HuH-7 (cell line): ENCODE measurements at regions not wholly inside any gene's neighbourhood (a gene's known extent, or its start where the extent isn't known, plus 50 kb on each side); places are given as distances from the start of the nearest gene placed in this dataset.

Experiments used
- DNase-seq: peaks from one replicate; pipeline ENCODE4 v3.0.0; 2011; ENCODE audit warnings: low spot score

DNA sequence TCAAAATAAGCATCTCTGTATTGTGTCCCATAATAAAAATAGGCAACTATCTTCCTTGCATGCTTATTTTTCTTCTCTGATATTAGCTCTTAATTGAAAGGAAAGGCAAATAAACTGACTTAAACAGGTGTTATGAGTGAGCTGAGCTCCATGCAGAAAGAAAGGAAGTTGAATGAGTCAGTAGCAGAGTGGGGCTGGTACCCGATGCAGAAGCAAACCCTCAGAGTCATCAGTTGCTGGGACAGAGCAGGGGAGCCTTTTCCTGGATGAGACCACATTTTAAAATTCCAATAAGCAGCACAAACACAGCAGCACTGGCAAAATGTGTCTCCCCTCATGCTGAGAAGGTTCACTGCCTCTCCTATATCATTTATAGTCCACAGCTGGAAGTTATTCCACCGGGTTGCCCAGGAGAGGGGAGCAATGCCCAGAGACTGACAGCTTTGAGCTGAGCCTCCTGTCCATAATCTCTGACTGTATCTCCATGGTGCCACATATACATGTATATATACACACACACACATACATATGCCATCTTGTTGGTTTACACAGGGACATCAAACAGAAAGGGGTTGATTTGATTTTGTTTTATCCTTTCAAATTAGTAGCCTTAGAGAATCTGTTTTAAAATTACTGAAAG is 274.3 kb upstream of the PPARGC1A start:
- no peak for DNase-seq

DNA sequence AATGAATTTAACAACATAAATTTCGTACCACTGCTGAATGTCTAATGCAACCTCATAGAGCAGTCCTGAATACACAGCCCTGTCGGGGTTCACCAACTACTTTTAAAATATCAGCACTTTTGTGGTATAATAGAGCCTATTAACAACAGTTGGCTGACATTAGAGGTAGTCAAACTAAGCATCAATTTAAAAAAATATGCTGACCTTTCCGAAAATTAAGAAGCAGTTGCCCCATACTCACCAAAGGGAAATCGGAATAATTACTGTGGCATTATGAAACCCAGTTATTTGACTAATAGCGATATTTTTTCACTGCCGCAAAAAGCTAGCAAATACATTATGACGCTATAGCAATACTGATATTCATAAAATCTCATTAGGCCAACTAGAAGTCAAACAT is 273.5 kb upstream of the PPARGC1A start:
- no peak for DNase-seq

DNA sequence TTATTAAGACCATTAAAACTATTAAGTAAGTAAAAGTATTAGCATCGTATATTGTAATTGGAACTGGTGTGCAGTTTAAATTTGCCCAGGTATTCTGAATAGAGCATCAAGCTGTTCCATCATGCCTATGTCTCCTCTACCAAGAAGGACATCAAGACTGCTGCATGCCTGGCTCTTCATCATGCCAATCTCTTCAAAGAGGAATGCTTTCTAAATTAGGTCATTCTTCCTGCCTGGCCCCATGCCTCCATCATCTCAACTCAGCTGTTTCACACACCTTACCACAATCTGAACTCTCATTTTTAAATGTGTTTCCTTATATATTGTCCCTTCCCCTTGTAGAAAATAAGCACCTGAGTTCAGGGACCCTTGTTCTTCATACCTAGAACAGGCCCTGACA is 270.5 kb upstream of the PPARGC1A start:
- no peak for DNase-seq

DNA sequence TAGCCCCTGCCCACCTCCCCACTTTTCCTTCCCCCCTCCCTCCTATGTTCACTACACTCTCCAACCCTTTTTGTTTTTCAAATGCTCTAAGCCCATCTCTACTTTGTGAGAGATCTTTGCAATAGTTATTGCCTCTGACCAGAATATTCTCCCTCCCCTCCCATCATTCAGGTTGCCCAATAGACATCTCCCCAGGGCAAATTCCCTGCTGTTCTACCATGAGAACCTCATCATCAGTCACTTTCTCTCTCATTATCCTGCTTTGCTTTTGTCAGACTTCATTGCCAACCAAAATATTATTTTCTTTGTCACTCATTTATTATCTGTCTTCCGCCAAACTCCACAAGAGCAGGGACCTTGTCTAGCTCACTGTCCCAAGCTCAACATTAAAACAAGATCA is 268.2 kb upstream of the PPARGC1A start:
- DNase-seq, result no peak

DNA sequence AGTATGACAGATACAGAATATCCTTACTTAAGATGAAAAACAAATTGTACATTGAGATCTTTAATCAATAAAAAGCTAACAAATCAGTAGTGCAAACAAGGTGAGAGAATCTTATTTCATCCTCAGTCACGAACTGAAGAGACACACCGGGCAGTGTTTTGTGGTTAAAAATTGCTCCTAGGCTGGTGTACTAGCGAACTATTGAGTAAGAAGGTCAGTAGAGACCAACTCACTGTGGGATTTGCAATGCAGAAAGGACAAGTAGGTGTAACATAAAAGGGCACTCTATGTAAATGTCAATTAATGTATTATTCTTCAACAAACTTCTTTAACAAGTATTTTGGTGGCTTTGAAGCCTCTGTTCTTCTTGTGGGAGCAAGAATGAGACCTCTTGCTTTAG is 260.2 kb upstream of the PPARGC1A start:
- no peak for DNase-seq

DNA sequence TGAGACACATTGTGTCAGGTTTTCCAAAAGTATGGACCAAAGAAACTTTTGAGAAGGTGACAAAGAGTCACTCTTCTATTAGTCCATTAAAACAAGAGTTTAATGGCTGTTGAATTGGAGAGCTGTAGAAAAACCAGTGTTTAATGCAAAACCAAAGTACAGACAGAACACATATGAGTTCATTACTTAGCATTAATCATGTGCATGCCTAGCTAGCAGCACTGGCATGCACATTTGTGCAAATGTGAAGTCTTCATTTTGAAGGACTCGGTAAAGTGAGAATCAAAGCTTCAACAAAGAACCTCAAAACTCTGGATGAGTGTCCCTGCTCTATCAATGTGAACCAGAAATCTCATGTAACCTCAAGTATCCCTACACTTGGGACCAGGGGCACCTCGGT is 256.3 kb upstream of the PPARGC1A start:
- DNase-seq, result no peak

DNA sequence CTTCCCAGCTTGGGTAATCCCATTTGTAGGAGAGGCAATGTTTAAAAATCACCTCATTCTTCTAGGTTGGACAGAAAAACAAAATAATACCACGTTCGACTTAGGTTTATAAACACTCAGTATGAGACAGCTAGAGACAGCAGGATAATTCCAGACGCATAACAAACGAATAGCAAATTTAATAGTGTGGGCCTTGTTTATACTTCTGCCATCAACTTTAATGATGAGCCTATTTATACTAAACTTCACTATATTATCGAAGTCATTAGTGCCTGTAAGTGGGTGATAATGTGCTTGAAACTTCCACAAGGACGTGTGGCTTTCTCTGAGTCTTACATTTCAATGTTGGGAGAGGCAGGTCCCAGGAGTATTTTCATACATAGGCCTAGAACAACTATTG is 255.7 kb upstream of the PPARGC1A start:
- no peak for DNase-seq

DNA sequence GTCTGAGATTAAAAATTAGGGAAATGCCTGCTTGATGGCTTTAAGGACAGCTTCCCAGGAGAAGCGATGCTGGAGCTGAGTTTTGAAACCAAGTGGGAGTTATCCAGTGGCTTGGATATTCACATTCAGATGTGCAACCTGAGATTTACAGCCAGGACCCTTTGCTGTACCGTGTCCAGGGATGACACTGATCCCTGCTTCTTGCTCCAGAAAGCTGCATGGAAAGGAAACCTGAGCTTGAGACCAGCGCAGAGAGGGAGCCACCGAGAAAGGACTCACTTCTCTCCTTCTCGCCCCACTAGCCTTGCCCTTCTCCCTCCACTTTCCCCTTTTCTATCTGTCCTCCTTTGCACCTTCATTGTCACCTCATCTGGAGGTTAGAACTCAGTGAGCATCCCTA is 254.5 kb upstream of the PPARGC1A start:
- no peak for DNase-seq

DNA sequence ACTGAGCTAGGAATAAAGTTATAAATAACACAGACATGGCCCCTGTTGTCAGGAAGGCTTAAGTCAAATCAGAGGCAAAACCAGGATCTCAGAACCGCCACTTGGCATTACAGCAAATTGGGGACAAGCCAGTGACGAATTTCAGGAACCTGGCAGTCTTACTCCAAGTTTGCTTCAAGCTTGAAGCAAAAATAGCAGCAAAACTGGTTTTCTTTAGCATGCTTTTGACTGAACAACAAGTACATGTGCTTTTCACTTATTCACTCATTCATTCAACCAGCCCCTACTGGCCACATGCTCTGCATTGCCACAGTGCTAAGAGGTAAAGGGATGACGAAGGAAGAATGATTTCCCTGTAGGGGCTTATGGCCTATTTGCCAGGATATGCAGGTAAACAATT is 253.9 kb upstream of the PPARGC1A start:
- no peak for DNase-seq

DNA sequence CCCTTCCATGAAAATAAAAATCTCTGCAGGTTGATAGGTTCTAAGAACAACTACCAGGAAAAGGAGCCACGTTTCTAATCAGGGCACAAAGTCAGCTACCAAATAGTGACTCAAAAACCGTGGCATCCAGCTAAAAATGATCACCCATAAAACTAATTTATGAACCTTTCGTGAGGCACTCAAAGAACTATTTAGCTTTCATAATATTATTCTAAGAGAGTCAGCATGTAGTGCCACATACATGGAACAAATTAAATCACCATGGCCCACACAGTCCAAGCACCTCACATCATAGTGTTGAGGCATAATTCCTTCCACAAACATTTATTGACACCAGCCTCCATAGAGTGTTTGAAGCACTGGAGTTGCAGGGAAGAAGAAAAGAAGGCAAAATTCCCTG is 252.0 kb upstream of the PPARGC1A start:
- no peak for DNase-seq

DNA sequence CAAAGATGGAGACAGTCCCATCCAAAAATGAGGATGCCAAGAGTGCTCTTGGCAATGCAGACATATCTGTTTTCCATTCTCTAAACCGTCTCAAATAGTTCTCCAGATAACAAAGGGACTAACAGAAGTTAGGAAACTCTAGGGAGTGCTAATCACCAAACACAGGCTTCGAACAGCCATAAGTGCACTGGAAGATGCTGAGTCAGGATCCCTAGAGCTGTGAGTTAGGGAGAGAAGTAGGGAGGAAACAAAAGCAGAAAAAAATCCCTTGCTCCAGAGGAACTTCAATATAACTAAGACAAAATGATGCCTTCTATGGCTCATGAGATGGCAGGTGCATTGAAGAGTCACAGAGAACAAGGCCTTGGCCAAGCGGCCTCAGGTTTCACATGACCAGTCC is 251.0 kb upstream of the PPARGC1A start:
- no peak for DNase-seq

DNA sequence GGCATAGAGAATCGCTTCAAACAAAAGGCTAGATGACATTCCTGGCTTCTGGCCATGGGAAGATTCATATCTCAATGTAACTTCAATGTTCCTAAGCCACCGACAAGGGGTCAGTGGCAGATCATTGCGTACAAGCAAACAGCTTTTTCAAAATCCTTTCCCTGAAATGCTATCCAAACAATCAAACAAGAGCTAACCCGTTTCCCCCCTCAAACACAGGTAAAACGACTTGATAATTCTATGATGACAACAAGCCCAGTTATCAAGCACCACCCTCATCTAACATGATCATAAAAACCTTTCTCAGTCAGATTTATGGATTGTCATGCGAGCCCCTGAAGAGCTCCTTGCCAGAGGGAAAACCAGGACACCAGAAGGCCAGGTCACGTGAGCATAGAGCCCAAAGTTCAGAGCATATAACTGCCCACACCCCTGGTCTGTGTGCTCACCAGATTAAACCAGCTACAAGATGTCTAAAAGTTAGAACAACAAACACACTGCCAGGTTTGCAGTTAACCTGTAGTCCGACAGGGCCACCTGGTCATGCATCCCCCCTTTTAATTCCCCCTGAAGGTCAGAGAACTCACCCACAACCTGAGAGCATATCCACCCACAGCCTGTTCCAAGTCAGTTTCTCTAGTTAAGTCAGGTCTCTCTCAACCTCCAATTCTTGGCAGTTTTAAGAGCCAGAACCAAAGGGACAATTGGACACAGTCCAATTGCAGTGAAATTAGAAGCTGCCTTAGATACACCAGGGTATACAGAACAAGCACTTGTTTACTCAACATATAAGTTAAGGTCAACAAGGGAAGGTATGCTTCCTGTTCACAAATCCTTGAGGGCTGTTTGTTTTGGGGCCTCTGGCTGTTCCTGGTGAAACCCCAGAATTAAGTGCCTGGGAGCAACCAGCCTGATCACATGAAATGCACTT is 248.1 kb upstream of the PPARGC1A start:
- DNase-seq, result peak; percentile 57

DNA sequence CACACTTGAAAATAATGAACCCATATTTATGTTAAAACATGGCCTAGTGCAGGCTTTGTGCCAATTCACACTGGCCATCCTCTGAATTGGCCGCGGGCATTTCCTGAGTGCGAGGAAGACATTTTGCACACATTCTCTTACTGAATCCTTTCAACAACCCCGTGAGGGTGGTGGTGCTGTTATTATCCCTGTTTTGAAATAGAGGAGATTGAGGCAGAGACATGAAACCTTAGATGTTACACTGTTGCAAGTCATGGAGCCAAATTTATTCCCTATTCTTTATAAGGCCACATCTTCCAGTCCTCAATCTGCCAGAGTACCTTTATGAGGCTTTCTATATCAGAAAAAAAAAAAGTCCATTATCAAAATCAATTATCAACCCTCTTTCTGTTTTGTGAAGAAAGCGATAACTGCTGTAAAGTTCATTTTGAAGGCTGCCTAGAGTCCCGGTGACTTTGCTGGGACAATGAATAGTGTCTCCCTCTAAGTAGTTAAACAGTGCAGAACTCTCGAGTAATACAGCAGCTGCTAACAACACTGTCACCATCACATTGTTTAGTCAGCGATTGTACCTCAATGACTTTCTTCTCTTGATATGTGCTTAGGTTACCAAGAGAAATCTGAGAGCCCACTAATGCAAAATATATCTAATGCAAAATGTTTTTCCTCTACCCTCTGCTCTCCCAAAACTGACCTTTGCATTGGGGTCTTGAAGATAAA is 242.3 kb upstream of the PPARGC1A start:
- no peak for DNase-seq

DNA sequence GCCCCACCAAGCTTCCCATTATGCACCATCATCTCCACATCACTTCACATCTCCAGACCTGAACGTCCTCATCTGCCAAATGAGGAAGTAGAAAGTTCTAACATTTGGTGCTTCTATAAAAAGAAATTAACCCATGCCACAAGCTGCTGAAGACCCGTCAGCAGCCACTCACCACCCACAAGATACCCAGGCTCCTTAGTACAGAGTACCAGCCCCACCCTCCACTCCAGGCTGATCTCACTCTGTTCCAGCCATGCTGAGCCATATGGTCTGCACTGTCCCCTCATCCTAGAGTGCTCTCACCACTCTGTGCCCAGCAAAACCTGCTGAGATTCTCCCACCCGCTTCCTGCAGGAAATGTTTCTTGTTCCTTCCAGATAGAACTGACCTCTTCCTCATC is 240.8 kb upstream of the PPARGC1A start:
- no peak for DNase-seq

DNA sequence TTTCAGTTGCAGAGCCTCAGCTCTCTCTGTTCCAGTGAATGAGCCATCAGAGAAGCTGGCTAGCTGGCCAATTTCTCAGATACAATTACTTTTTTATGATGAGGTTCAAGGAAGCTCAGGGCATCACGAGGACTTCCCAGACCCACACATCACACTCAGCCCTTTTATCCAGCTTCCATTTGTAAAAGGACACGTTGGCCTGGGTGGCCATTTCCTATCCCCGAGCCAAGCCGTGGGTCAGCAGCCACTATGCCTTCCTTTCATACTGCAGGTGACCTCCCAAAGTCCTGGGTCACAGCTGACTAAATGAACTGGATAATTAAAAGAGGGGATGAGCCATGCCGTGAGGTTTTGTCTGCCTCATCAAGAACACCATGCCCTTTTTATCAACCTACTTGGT is 236.9 kb upstream of the PPARGC1A start:
- DNase-seq, result no peak

DNA sequence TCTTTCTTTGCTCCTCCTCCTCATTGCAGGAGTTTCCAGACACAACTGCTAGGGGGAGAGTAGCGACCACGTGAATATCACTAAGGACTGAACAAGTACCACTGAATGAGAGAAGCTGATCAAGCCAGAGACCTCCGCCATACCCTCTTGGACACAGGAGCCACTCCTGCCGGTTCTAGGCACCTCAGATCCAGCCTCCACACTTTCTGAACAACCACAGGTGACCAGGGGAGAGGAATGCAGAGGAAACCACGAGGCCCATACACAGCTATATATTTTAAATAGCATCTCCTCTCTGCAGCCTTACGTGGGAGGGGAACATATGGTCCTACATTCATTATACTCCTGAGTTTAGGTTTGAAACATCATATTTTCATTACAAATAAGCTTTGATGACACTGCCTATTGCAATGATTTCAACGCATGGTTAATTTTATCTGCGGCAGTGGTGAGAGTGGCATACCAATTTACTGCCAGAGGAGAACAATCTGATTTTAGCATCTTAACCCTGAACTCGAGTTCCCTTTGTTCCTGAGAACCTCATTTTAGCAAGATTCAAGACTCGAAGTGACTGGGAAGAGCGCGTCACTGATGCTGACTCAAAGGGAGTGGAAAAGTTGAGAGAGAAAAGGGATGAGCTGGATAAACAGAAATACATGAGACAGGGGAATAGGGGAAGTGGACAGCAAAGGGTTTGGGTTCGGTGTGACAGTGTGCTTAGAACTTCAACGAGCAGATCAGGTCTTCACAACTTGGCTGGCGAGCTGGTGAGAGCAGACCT is 231.7 kb upstream of the PPARGC1A start:
- DNase-seq, result no peak

DNA sequence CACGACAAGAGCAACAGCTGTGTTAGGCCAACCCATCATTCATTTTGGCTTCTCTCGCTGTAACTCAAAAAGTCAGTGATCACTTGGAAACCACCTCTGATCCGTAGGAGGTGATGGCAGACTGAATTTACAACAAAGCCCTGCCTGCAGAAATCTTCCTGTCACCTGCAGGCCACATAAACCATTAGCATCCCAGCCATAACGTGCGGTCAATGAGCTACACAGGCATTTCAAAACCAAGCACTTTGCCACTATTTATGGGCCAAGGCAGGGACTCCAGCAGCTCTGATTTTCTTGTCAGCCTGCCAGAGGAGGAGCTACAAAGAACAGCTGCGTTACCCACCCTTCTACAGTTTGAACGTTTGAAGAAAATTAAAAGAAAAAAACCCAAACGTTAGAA is 228.1 kb upstream of the PPARGC1A start:
- DNase-seq, result no peak

DNA sequence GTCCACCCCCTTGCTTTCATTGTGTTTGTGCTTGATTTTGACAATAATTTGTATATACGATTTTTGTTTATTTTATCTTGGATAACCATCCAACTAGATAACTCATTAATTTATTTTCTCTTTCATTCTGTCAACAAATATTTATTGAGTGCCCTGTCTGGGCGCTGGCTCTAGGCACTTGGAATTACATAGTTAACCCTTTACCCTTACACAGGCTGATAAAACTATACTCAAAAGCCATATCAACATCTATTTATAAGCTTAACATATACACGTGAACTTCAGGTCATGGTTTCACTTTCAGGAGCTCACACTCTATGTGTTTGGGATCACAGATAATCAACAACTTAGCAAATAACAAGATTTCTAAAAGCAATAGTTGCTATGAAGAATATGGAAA is 226.3 kb upstream of the PPARGC1A start:
- no peak for DNase-seq

DNA sequence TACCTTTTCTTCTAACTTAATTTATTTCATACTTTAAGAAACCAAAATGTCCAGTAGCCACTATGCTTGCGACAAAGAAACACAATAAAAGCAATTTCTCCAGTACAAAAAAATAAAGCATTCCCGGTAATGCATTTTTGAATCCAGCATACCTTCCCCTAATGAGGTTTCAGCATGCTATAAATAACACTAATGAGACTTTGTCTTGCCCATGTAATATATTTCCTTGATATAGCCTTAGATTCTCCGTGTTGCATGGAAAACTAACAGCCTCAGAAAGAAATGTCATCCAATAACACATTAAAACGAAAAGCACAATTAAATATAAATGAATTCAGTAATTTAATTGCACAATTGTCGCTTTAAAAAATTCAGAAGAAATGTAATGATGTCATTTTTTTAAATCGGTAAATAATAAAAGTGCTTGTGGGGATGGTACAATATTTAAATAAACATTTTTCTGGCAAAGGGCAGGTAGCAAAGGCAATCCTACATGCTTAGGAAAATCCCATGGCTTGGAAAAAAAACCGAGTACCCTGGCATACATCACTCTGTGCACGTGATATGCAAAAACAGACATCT is 225.2 kb upstream of the PPARGC1A start:
- DNase-seq, result no peak

DNA sequence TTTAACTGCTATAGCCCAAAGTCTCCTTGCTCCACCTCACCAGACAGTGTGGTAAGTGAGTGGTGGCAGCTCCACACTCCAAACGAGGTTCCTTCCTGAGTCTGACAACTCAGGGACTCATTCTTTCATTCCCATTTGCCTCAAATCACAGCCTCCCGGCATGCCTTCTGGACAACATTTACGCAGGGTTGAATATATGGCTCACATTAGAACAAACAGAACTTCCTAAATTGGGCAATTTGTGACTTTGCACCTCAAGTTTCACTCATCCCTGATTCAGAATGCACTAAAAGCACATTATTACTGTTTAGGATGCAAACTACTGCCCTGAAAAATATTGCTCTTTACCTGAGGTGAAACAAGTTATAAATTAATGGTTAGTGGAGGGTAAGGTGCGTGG is 224.6 kb upstream of the PPARGC1A start:
- DNase-seq, result no peak

DNA sequence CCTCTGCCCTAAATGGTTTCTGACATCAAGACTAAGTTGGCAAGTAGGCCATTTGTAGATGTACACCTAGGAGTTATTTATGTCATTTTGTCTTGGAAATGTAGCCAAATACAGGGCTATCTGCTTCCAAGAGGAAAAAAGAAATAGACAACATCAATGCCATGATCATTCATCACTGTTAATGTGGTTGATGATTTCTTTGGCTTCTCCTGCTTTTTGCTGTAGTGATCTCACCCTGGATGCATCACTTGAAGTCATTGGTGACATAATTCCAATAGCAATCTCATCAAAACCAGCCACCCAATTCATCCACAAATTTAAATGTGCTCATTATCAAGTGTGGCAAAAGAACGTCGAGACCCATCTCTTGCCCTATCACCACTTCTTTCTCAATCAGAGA is 222.6 kb upstream of the PPARGC1A start:
- DNase-seq, result no peak

DNA sequence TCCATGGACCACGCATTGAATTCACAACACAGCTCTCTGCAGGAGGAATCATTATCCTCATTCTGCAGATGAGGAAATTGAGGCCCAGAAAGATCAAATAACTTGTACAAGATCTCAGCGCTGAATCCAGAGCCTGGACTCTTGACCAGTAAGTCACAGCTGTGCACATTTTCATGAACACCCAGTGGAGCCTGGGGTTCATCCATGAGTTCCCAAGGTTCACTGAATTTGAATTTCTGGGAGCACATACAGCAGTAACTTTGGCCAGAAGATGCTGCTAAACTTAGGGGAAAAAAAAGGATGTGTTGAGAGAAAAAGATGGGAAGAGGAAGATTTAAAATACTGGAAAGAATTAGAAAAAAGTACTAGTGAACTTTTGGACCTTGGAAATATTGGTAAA is 218.7 kb upstream of the PPARGC1A start:
- no peak for DNase-seq
